RKO (cell line): ENCODE measurements at regions not wholly inside any gene's neighbourhood (a gene's known extent, or its start where the extent isn't known, plus 50 kb on each side); places are given as distances from the start of the nearest gene placed in this dataset.
"Not testable (repeated sequence)": the region's sequence is repeated elsewhere in the genome, so short reads cannot be mapped to it uniquely, and the experiment has no call there.

Source experiments
- DNase-seq: peaks from one replicate; pipeline ENCODE4 v3.0.0-alpha.2; 2016; ENCODE audit warnings: low spot score

DNA sequence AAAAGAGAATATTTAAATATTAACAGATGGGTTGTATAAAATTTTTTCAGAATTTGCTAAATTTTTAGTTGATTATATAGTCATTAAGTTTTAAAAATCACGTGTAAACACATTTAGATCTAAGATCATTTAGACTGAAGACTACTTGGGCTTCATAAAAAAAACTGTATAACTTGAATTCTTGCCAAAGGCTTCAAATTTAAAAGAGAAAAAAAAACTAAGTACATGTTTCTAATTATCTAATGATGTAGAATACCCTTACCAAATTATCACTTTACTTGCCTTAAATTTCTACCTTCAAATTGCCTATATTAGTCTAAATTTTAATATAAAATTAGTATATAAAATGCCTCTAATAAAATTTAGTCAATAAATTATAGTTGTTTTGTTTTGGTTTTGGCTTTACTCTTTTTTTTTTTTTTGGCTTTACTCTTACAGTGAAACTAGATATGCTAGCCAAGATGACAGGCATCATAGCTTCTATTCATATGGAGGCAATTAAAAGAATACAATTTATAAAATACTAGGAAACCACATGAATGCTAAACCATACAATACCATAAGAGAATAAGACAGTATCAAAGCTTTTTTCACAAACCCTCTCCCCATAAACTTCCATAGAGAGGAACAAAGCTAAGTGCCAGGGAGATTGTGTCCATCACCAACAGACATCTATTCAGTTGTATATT, 183.1 kb upstream of the KCNMB2 start:
- DNase-seq = no peak

- no peak for DNase-seq
Observed at GRCh38 chr3:178359728-178360127, 176.5 kb upstream of the KCNMB2 start.

DNA sequence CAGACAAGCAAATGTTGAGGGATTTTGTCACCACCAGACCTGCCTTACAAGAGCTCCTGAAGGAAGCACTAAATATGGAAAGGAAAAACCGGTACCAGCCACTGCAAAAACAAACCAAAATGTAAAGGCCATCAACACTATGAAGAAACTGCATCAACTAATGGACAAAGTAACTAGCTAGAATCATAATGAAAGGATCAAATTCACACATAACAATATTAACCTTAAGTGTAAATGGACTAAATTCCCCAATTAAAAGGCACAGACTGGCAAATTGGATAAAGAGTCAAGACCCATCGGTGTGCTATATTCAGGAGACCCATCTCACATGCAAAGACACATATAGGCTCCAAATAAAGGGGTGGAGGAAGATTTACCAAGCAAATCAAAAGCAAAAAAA, 173.2 kb upstream of the KCNMB2 start:
- DNase-seq = not testable (repeated sequence)

DNA sequence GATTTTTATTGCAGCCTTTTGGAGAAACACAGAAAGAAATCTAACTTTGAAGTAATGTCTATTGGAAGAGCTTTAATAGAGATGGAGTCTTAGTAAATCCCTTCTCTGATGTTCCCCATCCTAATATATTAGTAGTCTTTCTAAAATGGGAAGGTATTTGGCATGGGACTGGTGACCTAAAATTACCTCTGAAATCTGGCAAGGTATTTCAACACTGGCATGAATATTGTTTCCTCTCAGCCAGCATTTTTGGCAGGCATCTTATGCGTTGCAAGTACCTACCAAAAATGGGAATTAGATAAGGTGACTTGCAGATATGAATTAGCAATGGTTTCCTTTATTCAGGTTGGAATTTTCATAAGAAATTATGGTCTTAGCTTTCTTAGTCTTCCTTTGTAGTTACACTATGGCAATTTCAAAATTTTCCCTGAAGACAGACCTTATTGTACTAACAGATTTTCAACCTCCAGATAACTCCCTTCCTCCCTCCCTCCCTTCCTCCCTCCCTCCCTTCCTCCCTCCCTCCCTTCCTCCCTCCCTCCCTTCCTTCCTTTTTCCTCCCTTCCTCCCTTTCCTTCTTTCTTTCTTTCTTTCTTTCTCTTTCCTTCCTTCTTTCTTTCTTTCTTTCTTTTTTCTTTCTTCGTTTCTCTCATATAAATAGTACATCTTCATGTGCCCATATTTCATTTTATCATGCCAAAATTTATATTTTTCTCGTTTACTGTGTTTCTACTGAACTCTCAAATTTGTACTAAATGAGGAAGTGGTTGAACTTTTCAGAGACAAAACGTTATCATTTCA, 168.2 kb upstream of the KCNMB2 start:
- DNase-seq = no peak

DNA sequence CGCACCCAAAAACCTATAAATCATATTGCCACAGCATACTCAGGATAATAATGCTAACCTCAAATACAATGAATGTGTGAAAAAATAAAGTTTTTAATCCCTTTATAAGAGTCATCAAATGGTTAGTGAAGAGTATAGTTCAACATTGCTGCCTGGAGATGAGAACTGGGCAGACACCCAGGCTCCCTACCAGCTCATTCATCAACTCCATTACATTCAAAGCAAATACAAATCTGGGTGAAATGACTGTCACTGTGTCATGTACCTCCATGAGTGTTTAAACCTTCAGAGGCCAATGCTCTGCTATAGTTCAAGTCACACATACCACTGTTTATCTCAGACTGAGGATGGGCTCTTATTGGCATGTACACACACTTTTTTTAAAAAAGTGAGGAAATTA, 167.2 kb upstream of the KCNMB2 start:
- DNase-seq = no peak

DNA sequence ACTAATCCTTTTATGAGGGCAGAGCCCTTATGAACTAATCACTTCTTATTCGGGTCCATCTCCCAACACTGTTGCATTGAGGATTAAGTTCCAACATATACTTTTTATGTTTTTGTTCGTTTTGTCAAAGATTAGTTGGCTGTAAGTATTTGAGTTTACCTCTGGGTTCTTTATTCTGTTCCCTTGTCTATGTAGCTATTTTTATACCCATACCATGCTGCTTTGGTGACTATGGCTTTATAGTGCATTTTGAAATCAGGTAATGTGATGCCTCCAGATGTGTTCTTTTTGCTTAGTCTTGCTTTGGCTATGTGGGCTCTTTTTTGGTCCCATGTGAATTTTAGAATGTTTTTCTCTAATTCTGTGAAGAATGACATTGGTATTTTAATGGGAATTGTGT, 166.4 kb upstream of the KCNMB2 start:
- DNase-seq = no peak

GRCh38 chr3:178370387-178370786, 165.8 kb upstream of the KCNMB2 start:
- no peak for DNase-seq

DNA sequence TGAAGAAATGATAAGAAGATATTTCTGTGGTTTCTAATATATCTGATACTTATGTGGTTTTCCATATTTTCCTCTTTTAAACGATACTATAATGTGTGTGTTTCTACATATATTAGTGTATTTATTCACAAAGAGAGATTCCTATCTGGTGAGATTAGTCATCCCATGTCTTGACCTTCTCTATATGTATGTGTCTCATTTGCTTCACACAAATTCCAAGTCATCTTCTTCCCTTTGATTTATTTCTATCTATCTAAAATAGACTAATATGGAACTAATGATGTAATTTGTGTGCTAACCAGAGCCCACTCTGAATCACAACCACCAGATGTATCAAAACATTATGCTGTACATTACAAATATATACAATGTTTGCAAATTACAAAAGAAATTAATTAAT, 154.7 kb upstream of the KCNMB2 start:
- DNase-seq = no peak

GRCh38 chr3:178381971-178382448, 154.2 kb upstream of the KCNMB2 start:
- DNase-seq = no peak

DNA sequence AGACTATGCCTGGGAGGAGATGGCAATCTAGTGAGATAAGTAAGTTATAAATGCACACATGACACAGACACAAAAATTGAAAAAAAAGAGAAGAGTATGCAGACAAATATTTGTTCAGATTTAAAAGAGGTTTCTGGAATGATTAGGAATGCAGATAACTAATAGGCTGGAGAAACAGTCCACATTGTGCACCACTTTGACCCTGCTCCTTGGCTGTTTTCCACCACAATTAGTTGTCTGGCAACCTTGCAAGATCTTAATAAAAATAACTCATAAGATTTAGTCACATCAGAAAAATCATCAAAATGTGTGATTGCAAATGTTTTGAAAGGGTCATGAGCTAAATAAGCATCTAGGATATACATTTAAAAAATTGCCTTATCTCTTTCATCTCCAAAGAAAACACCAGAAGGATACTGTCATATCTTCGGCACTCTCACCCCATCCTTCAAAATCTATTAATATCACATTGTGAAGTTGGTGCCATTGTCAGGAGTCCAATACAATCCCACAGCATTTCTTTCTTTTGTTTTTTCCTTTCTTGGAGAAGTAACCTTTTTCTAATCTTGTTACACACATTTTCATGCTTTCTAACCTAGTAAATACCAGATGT, 153.7 kb upstream of the KCNMB2 start:
- DNase-seq = no peak

GRCh38 chr3:178384321-178385230, 151.7 kb upstream of the KCNMB2 start:
- DNase-seq = no peak

GRCh38 chr3:178385280-178385952, 150.8 kb upstream of the KCNMB2 start:
- peak; percentile 34 for DNase-seq

- DNase-seq = no peak
Observed at GRCh38 chr3:178386401-178386800, 149.8 kb upstream of the KCNMB2 start.

DNA sequence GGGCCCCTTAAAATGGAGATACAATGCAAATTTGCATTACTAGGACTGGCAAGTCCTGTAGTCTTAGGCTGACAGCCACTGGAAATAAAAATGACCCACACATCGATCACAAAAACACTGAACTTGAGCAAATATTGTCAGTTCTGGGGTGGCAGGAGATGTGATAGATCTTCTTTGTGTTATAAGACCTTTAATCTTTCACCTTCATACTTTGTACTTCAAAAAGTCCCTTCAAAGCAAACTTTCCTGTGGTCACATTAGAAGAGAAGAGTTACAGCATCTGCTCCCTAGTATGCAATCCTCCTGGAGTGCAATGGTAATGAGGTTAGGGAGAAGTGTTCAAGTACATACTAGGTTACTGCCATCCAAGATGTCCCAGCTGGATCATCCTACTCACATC, 149.4 kb upstream of the KCNMB2 start:
- no peak for DNase-seq

DNA sequence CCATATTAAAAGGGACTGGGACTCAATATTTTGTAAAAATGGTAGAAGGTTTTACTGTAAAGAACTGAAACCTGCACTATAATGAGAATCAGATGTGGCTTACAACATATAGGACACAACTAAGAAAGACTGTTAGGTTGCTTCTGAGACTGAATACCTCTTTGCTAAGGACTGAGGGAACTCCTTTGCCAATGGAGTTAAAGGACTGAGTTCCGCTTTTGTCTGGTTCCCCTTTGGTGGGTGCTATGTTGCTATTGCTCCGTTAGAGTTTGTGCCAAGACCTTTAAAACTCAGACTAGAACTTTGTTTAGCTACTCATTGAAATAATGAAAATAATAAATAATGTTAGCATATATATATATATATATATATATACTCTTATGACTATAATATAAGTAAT, 147.8 kb upstream of the KCNMB2 start:
- DNase-seq = no peak

DNA sequence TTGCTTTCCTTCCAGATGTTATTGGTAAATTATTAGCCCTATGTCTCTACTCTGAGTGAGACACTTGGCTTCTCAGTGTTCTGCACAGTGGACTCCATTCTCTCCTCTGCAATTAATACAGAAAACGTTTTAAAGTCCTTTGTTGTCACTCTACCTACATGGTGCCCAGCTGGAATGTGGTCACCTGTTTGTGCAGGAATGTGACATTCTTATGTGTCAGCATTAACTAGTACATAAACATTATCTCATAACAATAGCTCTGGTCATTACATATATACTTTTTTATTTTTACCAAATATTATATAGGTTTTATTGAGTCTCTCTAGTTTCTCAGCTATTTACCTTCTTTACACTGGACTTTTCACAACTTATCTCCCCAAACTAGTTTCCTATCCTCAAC, 147.0 kb upstream of the KCNMB2 start:
- no peak for DNase-seq

- no peak for DNase-seq
Observed at GRCh38 chr3:178392511-178392926, 143.7 kb upstream of the KCNMB2 start.

- no peak for DNase-seq
Observed at GRCh38 chr3:178393146-178393545, 143.1 kb upstream of the KCNMB2 start.

DNA sequence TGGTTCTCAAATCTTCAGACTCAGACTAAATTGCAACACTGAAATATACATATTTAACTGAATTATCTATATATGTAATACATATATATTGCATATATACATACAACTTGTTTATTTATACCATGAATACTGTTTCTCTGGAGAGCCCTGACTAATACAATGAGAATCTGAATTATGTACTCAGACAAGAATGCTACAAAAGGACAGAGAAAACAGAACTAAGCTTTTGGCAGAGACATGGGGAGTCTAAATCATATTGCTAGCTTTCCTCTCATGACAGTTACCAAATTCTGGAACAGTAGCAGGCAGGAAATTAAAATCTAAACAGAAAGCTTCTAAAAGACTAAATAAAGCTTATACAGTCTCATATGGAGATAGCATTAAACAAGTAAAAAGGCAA, 142.4 kb upstream of the KCNMB2 start:
- peak; percentile 5 for DNase-seq

GRCh38 chr3:178396318-178396717, 139.9 kb upstream of the KCNMB2 start:
- no peak for DNase-seq

DNA sequence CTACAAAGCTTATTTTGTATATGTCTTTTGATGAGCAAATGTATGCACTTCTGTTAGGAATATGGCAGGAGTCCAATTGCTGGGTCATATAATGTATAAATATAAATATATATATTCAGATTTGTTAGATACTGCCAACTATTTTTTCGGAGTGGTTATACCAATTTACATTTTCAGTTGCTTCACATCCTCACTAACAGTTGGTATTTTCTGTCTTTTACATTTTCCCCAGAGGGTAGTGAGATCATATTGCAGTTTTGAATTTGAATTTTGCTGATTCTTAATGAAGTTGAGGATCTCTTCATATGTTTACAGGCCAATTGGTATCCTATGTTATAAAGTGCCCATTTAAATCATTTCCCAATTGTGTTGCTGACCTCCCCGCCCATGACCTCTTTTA, 139.0 kb upstream of the KCNMB2 start:
- no peak for DNase-seq
